ENCODE measurements at regions not wholly inside any gene's neighbourhood (a gene's known extent, or its start where the extent isn't known, plus 50 kb on each side); places are given as distances from the start of the nearest gene placed in this dataset.

DNA sequence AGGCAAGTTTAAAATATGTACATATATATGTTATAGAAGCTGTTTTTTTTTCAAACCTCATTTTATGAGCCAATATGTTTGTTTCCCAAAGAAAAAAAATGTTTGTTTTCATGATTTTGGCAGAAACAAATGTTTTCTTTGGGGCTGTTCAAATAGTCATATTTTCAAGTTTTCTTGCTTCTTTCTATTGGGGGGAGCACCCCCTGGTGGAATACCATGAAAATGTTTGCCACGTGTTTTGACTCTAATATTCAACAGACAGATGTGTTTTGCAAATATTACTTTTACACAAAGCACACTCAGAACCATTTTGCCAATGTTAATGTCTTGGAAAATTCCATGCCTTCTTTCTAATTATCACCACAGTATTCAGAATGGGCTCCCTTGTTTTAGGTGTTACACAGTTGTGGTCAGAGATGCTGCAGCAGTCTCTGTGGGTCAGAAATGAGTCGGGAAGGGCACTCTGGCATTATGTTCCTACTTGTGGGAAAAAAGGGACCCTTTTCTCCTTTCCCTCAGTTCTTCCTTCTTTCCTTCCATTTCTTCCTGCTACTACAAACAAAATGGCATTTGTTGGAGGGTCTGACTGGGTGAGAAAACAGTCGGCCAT lies 817.0 kb downstream of the TUSC7 start:
- H3K27ac Mint-ChIP-seq, result no peak overlapping the region
- DNase-seq (no peak), ATAC-seq (no peak)
- H3K4me3 Mint-ChIP-seq, result no peak overlapping the region
- H3K27me3 Mint-ChIP-seq, result peaks cover 0 to 3% (median 0%) of the 10 kb centered on the region in 5 donors
- H3K9me3 Mint-ChIP-seq, result peaks cover 0 to 23% (median 6%) of the 10 kb centered on the region in 9 donors
- no peaks in the 10 kb centered on the region for H3K4me1 Mint-ChIP-seq
- no peaks in the 10 kb centered on the region for H3K36me3 Mint-ChIP-seq
- POLR2A ChIA-PET, result no interaction called here

DNA sequence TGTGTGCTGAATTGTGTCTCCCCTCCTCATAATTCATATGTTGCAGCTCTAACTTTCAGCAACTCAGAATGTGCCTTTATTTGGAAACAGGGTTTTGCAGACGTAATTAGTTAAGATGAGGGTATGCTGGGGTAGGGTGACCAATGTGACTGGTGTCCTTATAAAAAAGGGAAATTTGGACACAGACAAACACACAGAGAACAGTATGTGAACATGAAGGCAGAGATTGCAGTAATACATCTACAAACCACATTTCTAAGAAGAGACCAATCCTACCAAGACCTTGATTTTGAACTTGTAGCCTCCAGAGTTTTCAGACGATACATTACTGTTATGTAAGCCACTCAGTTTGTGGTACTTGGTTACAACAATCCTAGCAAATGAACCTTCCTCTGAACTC lies 817.8 kb downstream of the TUSC7 start:
- peaks cover 0 to 23% (median 6%) of the 10 kb centered on the region in 9 donors for H3K9me3 Mint-ChIP-seq
- no peaks in the 10 kb centered on the region for H3K36me3 Mint-ChIP-seq
- no peak overlapping the region for H3K27ac Mint-ChIP-seq
- no peaks in the 10 kb centered on the region for H3K4me1 Mint-ChIP-seq
- no peak for ATAC-seq
- peaks cover 0 to 3% (median 0%) of the 10 kb centered on the region in 5 donors for H3K27me3 Mint-ChIP-seq
- H3K4me3 Mint-ChIP-seq, result no peak overlapping the region
- no peak for DNase-seq
- POLR2A ChIA-PET, result no interaction called here

DNA sequence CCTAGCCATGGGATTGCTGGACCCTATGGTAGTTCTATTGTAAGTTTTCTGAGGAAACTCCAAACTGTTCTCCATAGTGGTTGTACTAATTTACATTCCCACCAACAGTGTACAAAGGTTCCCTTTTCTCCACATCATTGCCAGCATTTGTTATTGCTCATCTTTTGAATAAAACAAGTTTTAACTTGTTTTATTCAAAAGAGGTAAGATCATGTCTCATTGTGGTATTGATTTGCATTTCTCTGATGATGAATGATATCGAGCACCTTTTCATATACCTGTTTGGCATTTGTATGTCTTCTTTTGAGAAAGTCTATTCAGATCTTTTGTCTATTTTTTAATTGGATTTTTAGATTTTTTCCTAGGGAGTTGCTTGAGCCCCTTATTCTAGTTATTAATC lies 819.1 kb downstream of the TUSC7 start:
- no peak overlapping the region for H3K27ac Mint-ChIP-seq
- peaks cover 0 to 13% (median 4%) of the 10 kb centered on the region in 9 donors for H3K9me3 Mint-ChIP-seq
- H3K27me3 Mint-ChIP-seq, result peaks cover 0 to 3% (median 0%) of the 10 kb centered on the region in 5 donors
- ATAC-seq (no peak), DNase-seq (no peak)
- no peak overlapping the region for H3K4me3 Mint-ChIP-seq
- no peaks in the 10 kb centered on the region for H3K4me1 Mint-ChIP-seq
- no peaks in the 10 kb centered on the region for H3K36me3 Mint-ChIP-seq
- POLR2A ChIA-PET, result no interaction called here

DNA sequence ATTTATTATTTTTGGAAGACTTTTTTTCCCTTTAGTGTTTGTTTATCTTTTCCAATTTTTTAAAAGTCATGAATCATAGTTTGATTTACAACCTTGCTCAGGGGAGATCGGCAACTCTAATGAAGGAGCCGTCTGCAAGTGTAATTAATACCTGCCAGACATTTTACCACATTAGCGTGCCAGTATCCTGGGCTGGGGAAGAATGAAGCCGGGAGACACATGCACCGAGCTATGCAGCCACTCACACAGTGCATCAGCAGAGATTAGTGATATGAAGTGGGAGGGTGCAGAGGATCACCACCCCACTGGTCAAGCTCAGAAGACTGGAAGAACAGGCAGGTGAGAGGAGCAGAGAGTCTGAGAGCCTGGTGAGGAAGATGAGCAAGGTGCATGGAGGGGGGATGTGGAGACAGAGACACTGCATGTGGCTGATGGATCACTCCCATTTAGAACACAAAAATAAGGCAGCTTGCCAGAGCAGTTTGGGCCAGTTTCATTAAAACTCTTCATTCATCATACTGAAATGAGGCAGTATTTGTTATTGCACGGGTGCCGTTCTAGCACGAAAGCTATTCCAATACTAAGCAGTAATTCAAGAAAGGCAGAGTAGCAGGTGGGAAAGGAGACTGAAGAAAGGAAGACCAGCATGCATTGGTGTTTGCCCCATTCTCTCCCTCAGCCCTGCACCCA lies 821.6 kb downstream of the TUSC7 start:
- POLR2A ChIA-PET, result no interaction called here
- DNase-seq, result no peak
- Mint-ChIP-seq H3K27me3 (peaks cover 0 to 3% (median 0%) of the 10 kb centered on the region in 5 donors), H3K9me3 (peaks cover 3 to 19% (median 6%) of the 10 kb centered on the region in 9 donors), H3K27ac (no peak overlapping the region), H3K4me1 (no peaks in the 10 kb centered on the region), H3K4me3 (no peak overlapping the region), H3K36me3 (no peaks in the 10 kb centered on the region)
- ATAC-seq, result no peak

DNA sequence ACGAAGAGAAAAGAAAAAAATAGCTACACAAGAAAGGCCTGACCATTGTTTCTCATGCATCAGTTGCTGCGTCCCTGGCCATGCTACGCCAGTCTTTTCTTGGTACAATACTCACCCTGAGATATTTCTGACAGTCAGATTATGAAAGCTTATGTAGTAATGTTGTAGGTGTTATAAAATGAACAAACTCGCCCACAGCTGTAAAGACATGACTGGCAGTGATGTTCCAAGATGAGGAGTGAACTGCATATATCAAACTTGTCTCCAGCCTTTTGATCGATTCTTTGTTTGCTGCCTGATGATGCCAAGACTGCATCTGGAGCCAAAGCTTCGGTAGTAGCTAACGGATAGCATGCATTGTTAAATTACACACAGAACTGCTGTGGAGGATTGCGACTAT lies 822.7 kb downstream of the TUSC7 start:
- Mint-ChIP-seq H3K9me3 (peaks cover 3 to 29% (median 11%) of the 10 kb centered on the region in 9 donors), H3K4me3 (no peak overlapping the region), H3K36me3 (no peaks in the 10 kb centered on the region), H3K4me1 (no peaks in the 10 kb centered on the region), H3K27ac (no peak overlapping the region), H3K27me3 (peaks cover 0 to 3% (median 0%) of the 10 kb centered on the region in 5 donors)
- no peak for DNase-seq
- POLR2A ChIA-PET, result no interaction called here
- ATAC-seq, result no peak

DNA sequence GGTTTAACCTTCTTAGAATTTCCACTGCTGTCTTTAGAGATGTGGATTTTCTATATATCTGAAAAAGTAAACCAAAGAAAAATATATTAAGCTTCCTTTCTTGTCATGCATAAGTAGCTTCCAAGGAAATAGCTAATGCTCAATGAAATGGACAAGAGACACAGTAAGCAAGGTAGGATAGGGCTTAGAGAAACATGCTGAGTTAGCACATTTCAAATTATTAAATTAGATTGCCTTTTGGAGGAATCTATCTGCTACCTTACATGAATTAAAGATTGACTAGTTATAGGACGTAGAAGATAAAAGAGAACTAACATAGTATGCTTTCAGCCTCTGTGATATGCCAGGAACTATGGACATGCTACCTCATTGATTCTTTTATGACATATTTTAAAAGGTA lies 824.6 kb downstream of the TUSC7 start:
- no peak for DNase-seq
- Mint-ChIP-seq H3K36me3 (no peaks in the 10 kb centered on the region), H3K27ac (no peak overlapping the region), H3K4me1 (no peaks in the 10 kb centered on the region), H3K4me3 (no peak overlapping the region), H3K9me3 (peaks cover under 1 to 24% (median 7%) of the 10 kb centered on the region in 9 donors), H3K27me3 (peaks cover 0 to 3% (median 0%) of the 10 kb centered on the region in 5 donors)
- ATAC-seq, result no peak
- POLR2A ChIA-PET, result no interaction called here

DNA sequence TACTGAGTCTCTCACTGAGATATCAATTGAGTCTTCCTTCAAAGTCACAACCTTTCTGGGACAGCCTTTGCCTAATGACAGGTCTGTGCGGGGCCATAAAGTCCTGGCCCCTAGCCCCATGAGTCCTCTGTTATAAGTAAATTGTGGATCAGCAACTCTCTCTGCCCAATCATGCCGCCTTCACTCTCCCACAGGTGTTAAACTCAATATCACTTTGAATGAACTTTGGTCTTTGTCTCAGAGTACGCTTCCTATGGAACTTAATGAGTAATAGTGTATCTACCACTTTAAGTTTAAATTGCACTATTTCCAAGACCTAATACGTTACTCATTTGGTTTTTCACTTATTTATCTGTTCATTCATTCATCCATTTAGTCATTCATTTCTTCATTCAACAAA lies 826.4 kb downstream of the TUSC7 start:
- DNase-seq (no peak), ATAC-seq (no peak)
- Mint-ChIP-seq H3K36me3 (no peaks in the 10 kb centered on the region), H3K27ac (no peak overlapping the region), H3K9me3 (peaks cover 0 to 20% (median 7%) of the 10 kb centered on the region in 9 donors), H3K4me1 (no peaks in the 10 kb centered on the region), H3K4me3 (no peak overlapping the region), H3K27me3 (peaks cover 0 to 3% (median 0%) of the 10 kb centered on the region in 5 donors)
- POLR2A ChIA-PET, result no interaction called here

DNA sequence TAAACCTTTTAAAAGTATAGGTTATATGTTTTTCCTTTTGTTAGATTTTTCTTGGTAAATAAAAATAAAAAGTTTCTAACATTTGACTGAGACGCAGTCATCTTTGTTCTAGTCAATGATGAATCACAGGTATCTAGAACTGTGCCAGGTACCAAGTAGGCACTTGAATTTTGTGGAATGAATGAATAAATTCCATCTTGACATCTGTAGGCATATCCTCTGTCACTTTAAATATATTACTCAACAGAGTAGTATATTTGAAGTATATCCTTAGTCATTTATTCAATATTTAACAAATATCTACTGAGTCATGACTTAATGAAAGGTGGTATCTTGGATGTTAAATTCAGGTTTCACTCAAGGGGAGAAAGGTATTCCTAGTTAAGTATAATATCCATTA lies 828.4 kb downstream of the TUSC7 start:
- Mint-ChIP-seq H3K9me3 (peaks cover 0 to 20% (median 5%) of the 10 kb centered on the region in 9 donors), H3K4me1 (no peaks in the 10 kb centered on the region), H3K27me3 (no peaks in the 10 kb centered on the region), H3K27ac (no peak overlapping the region), H3K36me3 (no peaks in the 10 kb centered on the region), H3K4me3 (no peak overlapping the region)
- ATAC-seq (no peak), DNase-seq (no peak)
- POLR2A ChIA-PET, result no interaction called here

DNA sequence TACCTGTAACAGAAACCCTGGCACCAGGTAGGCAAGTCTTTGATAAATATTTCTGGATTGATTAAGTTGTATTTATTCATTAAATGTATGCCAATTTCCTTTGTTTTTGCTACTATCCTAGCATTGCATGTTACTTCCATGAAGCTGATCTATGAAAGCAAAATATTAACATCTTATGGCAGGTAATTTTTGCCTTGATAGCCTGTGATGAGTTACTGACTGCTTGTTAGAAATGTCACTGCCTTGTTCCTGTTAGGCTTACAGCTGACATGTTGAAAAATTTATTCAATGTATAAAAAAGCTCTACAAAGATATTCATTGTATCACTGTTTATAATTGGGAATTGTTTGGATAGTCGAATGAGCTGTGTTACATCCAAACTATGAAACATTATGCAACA lies 830.1 kb downstream of the TUSC7 start:
- ATAC-seq (no peak), DNase-seq (no peak)
- H3K4me1 Mint-ChIP-seq, result no peaks in the 10 kb centered on the region
- H3K4me3 Mint-ChIP-seq, result no peak overlapping the region
- peaks cover 0 to 20% (median 5%) of the 10 kb centered on the region in 9 donors for H3K9me3 Mint-ChIP-seq
- no peaks in the 10 kb centered on the region for H3K36me3 Mint-ChIP-seq
- no peaks in the 10 kb centered on the region for H3K27me3 Mint-ChIP-seq
- no peak overlapping the region for H3K27ac Mint-ChIP-seq
- POLR2A ChIA-PET, result no interaction called here

DNA sequence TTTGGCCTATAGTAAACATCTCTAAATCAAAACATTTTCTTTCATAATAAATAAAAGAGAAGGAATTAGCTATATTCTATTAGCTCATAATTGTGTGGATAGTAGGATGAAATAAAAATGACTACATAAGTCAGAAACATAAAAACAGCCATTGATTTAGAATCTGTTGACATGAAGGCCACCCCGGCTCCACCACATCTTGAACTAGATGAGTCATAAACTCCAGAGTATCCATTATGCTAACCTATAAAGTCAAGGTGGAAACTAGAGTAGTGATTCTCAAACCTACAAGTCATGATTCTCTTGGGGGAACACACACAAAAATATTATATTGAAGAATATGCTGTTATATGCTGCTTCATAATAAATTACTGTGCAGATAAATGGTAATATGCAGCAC lies 831.0 kb downstream of the TUSC7 start:
- peaks cover 0 to 19% (median 5%) of the 10 kb centered on the region in 9 donors for H3K9me3 Mint-ChIP-seq
- H3K4me3 Mint-ChIP-seq, result no peak overlapping the region
- H3K27me3 Mint-ChIP-seq, result no peaks in the 10 kb centered on the region
- POLR2A ChIA-PET, result no interaction called here
- H3K27ac Mint-ChIP-seq, result no peak overlapping the region
- ATAC-seq (no peak), DNase-seq (no peak)
- H3K4me1 Mint-ChIP-seq, result no peaks in the 10 kb centered on the region
- H3K36me3 Mint-ChIP-seq, result no peaks in the 10 kb centered on the region

DNA sequence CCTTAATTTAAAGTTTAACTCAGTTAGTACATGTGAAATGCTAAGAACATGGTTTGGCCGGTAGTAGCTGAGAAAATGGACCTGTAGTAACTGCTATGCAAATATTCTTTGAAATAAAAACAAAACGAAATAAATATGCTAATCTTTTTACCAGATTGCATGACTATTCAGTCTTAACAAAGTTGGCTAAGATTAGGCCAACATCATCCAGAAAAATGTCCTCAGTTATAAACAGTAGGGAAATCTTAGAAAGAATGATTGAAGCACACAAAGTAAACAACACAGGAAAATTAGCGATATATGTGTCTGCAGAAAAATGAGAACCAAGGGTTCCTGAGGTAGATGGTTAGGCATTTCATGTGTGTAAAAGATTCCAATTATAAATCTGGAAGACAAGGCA lies 832.1 kb downstream of the TUSC7 start:
- ATAC-seq (no peak), DNase-seq (no peak)
- Mint-ChIP-seq H3K27ac (no peak overlapping the region), H3K9me3 (peaks cover 0 to 14% (median 3%) of the 10 kb centered on the region in 9 donors), H3K27me3 (no peaks in the 10 kb centered on the region), H3K36me3 (no peaks in the 10 kb centered on the region), H3K4me1 (no peaks in the 10 kb centered on the region), H3K4me3 (no peak overlapping the region)
- POLR2A ChIA-PET, result no interaction called here

DNA sequence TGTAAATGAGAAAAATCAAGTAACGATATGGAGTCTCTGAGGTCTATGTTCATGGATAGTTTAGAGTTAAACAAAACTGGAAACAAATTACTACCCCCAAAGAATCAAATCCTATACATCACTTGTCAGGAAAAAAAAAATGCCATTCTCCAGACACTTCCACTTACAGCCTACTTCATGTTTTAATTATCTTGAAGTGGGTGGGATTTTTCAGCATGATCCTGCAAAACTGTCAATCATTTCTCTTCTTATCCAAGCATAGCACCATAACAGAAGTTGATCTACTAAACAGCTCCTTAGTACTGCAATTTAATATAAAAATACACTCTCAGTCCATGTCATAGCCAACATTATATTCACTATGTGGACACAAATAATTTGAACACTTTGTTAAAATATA lies 833.9 kb downstream of the TUSC7 start:
- no peaks in the 10 kb centered on the region for H3K27me3 Mint-ChIP-seq
- ATAC-seq (no peak), DNase-seq (no peak)
- H3K4me1 Mint-ChIP-seq, result no peaks in the 10 kb centered on the region
- H3K4me3 Mint-ChIP-seq, result no peak overlapping the region
- no peak overlapping the region for H3K27ac Mint-ChIP-seq
- H3K9me3 Mint-ChIP-seq, result peaks cover 0 to 20% (median 0%) of the 10 kb centered on the region in 9 donors
- POLR2A ChIA-PET, result no interaction called here
- no peaks in the 10 kb centered on the region for H3K36me3 Mint-ChIP-seq

DNA sequence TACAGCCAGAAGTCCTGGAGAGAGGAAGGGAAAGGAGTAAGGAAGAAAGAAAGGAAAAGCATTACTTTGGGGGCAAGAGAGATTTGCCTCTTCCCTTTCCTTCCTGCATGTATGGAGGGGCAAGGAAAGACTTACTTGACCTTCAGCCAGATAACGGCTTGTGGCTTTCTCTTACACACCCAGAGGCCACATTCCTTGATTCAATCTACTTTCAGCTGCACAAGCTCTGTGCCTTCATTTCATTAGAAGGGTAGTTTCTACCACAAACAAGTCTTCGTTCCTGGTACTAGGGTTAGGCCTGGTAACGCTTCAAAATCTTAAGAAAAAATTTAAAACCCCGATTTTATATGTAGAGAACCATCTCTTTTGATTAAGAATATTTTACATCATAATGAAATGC lies 835.9 kb downstream of the TUSC7 start:
- POLR2A ChIA-PET, result no interaction called here
- no peak for ATAC-seq
- no peak overlapping the region for H3K4me3 Mint-ChIP-seq

More for the DNA sequence above, 835.9 kb downstream of the TUSC7 start:
- DNase-seq, result no peak
- H3K27ac Mint-ChIP-seq, result no peak overlapping the region
- no peaks in the 10 kb centered on the region for H3K27me3 Mint-ChIP-seq
- H3K4me1 Mint-ChIP-seq, result no peaks in the 10 kb centered on the region
- peaks cover 0 to 21% (median 3%) of the 10 kb centered on the region in 9 donors for H3K9me3 Mint-ChIP-seq
- H3K36me3 Mint-ChIP-seq, result no peaks in the 10 kb centered on the region
